ENCODE measurements at regions not wholly inside any gene's neighbourhood (a gene's known extent, or its start where the extent isn't known, plus 50 kb on each side); places are given as distances from the start of the nearest gene placed in this dataset.

DNA sequence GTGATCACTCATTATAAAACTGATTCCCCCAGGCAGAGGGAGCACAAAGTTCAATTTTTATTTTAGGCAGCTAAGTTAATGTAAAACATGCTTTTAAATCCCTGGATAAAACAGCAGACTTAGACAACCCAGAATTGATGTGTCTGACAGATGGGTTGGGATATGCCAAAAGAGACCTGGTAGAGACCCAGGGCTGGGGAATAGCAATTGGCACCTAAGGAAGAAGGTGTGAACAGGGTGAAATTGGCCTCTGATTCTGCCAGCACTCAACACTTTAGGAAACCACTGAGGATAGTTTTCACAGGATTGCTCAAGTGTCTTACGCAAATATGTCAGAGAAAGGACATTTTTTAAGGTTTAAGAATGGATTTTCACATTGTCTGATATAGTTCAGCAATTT lies 938.2 kb upstream of the CDH8 start:
- Histone ChIP-seq H3K4me2 (ENCODE audit: low read length) (no peak overlapping the region), H3K27me3 (ENCODE audit: control insufficient read depth, low read length) (no peaks in the 10 kb centered on the region), H3K4me1 (ENCODE audit: control insufficient read depth, low read length) (no peaks in the 10 kb centered on the region), H3K36me3 (ENCODE audit: control insufficient read depth, low read length) (no peaks in the 10 kb centered on the region), H3K9me3 (ENCODE audit: control insufficient read depth, insufficient read depth, low read length) (no peaks in the 10 kb centered on the region), H3F3A (ENCODE audit: control insufficient read depth, insufficient read depth) (no peaks in the 10 kb centered on the region), H3K79me2 (ENCODE audit: control insufficient read depth, low read length) (no peaks in the 10 kb centered on the region), H3K4me3 (ENCODE audit: low read length) (no peak overlapping the region), H4K20me1 (ENCODE audit: control insufficient read depth, insufficient read depth, low read depth, low read length) (no peaks in the 10 kb centered on the region), H3K9me2 (replicated peaks; ENCODE audit: control insufficient read depth, low read length) (no peaks in the 10 kb centered on the region), H3K27ac (ENCODE audit: low read depth, low read length) (no peak overlapping the region)
- TF ChIP-seq, protein P1, sequence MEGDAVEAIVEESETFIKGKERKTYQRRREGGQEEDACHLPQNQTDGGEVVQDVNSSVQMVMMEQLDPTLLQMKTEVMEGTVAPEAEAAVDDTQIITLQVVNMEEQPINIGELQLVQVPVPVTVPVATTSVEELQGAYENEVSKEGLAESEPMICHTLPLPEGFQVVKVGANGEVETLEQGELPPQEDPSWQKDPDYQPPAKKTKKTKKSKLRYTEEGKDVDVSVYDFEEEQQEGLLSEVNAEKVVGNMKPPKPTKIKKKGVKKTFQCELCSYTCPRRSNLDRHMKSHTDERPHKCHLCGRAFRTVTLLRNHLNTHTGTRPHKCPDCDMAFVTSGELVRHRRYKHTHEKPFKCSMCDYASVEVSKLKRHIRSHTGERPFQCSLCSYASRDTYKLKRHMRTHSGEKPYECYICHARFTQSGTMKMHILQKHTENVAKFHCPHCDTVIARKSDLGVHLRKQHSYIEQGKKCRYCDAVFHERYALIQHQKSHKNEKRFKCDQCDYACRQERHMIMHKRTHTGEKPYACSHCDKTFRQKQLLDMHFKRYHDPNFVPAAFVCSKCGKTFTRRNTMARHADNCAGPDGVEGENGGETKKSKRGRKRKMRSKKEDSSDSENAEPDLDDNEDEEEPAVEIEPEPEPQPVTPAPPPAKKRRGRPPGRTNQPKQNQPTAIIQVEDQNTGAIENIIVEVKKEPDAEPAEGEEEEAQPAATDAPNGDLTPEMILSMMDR (IDR thresholded peaks at IDR 0.05; ENCODE audit: low read depth, low read length, poor library complexity, severe bottlenecking) = no peak
- TF ChIP-seq EZH2phosphoT487 (IDR thresholded peaks at IDR 0.05; ENCODE audit: borderline replicate concordance, low read length) = no peak

GRCh38 chr16:62970851-62971250 lies 934.6 kb upstream of the CDH8 start:
- Histone ChIP-seq H3K9me3 (ENCODE audit: control insufficient read depth, insufficient read depth, low read length) (no peaks in the 10 kb centered on the region), H3K79me2 (ENCODE audit: control insufficient read depth, low read length) (no peaks in the 10 kb centered on the region), H3K27me3 (ENCODE audit: control insufficient read depth, low read length) (no peaks in the 10 kb centered on the region), H3K4me1 (ENCODE audit: control insufficient read depth, low read length) (no peaks in the 10 kb centered on the region), H3K27ac (ENCODE audit: low read depth, low read length) (no peak overlapping the region), H3K4me2 (ENCODE audit: low read length) (no peak overlapping the region), H4K20me1 (ENCODE audit: control insufficient read depth, insufficient read depth, low read depth, low read length) (no peaks in the 10 kb centered on the region), H3K4me3 (ENCODE audit: low read length) (no peak overlapping the region), H3K9me2 (replicated peaks; ENCODE audit: control insufficient read depth, low read length) (no peaks in the 10 kb centered on the region), H3K36me3 (ENCODE audit: control insufficient read depth, low read length) (no peaks in the 10 kb centered on the region), H3F3A (ENCODE audit: control insufficient read depth, insufficient read depth) (no peaks in the 10 kb centered on the region)
- TF ChIP-seq EZH2phosphoT487 (IDR thresholded peaks at IDR 0.05; ENCODE audit: borderline replicate concordance, low read length) = no peak

- Histone ChIP-seq H3K4me2 (ENCODE audit: low read length) (no peak overlapping the region), H3K4me3 (ENCODE audit: low read length) (no peak overlapping the region), H3K9me3 (ENCODE audit: control insufficient read depth, insufficient read depth, low read length) (no peaks in the 10 kb centered on the region)
Measured at GRCh38 chr16:62969711-62970318, 933.6 kb upstream of the CDH8 start.

GRCh38 chr16:62967611-62968010 lies 931.4 kb upstream of the CDH8 start:
- H3K4me1 ChIP-seq (ENCODE audit: control insufficient read depth, low read length) = no peaks in the 10 kb centered on the region
- H3K9me2 ChIP-seq (replicated peaks; ENCODE audit: control insufficient read depth, low read length) = no peaks in the 10 kb centered on the region
- no peak for TF ChIP-seq EZH2phosphoT487 (IDR thresholded peaks at IDR 0.05; ENCODE audit: borderline replicate concordance, low read length)
- TF ChIP-seq, protein P1 (IDR thresholded peaks at IDR 0.05; ENCODE audit: low read depth, low read length, poor library complexity, severe bottlenecking) = no peak
- H3F3A ChIP-seq (ENCODE audit: control insufficient read depth, insufficient read depth) = no peaks in the 10 kb centered on the region
- H3K27me3 ChIP-seq (ENCODE audit: control insufficient read depth, low read length) = no peaks in the 10 kb centered on the region
- H4K20me1 ChIP-seq (ENCODE audit: control insufficient read depth, insufficient read depth, low read depth, low read length) = no peaks in the 10 kb centered on the region
- no peak overlapping the region for H3K27ac ChIP-seq (ENCODE audit: low read depth, low read length)
- no peak overlapping the region for H3K4me3 ChIP-seq (ENCODE audit: low read length)
- no peaks in the 10 kb centered on the region for H3K79me2 ChIP-seq (ENCODE audit: control insufficient read depth, low read length)
- no peaks in the 10 kb centered on the region for H3K9me3 ChIP-seq (ENCODE audit: control insufficient read depth, insufficient read depth, low read length)
- no peaks in the 10 kb centered on the region for H3K36me3 ChIP-seq (ENCODE audit: control insufficient read depth, low read length)
- no peak overlapping the region for H3K4me2 ChIP-seq (ENCODE audit: low read length)

More at GRCh38 chr16:62969711-62970318, 933.6 kb upstream of the CDH8 start:
- H3K4me1 ChIP-seq (ENCODE audit: control insufficient read depth, low read length) = no peaks in the 10 kb centered on the region
- no peaks in the 10 kb centered on the region for H3K79me2 ChIP-seq (ENCODE audit: control insufficient read depth, low read length)
- TF ChIP-seq EZH2phosphoT487 (IDR thresholded peaks at IDR 0.05; ENCODE audit: borderline replicate concordance, low read length) = no peak
- TF ChIP-seq, protein P1 (IDR thresholded peaks at IDR 0.05; ENCODE audit: low read depth, low read length, poor library complexity, severe bottlenecking) = no peak
- H4K20me1 ChIP-seq (ENCODE audit: control insufficient read depth, insufficient read depth, low read depth, low read length) = no peaks in the 10 kb centered on the region
- no peaks in the 10 kb centered on the region for H3F3A ChIP-seq (ENCODE audit: control insufficient read depth, insufficient read depth)
- no peaks in the 10 kb centered on the region for H3K36me3 ChIP-seq (ENCODE audit: control insufficient read depth, low read length)
- no peaks in the 10 kb centered on the region for H3K27me3 ChIP-seq (ENCODE audit: control insufficient read depth, low read length)
- H3K27ac ChIP-seq (ENCODE audit: low read depth, low read length) = no peak overlapping the region
- no peaks in the 10 kb centered on the region for H3K9me2 ChIP-seq (replicated peaks; ENCODE audit: control insufficient read depth, low read length)

Measured in DOHH2 (cell line).